AG10803 (cell line): ENCODE measurements at regions not wholly inside any gene's neighbourhood (a gene's known extent, or its start where the extent isn't known, plus 50 kb on each side); places are given as distances from the start of the nearest gene placed in this dataset.

Source experiments
- DNase-seq: peaks from one replicate; pipeline ENCODE4 v3.0.0; 2010; ENCODE audit warnings: low read depth
- H3K4me3 ChIP-seq: 2 replicates; pipeline ENCODE4 v1.5.1; 2011; ENCODE audit warnings: mild to moderate bottlenecking, low read length, control low read depth
- CTCF ChIP-seq: conservative IDR thresholded peaks from 2 replicates; pipeline ENCODE4 v1.5.1; 2011; ENCODE audit warnings: mild to moderate bottlenecking, low read length, control low read depth, inconsistent platforms

DNA sequence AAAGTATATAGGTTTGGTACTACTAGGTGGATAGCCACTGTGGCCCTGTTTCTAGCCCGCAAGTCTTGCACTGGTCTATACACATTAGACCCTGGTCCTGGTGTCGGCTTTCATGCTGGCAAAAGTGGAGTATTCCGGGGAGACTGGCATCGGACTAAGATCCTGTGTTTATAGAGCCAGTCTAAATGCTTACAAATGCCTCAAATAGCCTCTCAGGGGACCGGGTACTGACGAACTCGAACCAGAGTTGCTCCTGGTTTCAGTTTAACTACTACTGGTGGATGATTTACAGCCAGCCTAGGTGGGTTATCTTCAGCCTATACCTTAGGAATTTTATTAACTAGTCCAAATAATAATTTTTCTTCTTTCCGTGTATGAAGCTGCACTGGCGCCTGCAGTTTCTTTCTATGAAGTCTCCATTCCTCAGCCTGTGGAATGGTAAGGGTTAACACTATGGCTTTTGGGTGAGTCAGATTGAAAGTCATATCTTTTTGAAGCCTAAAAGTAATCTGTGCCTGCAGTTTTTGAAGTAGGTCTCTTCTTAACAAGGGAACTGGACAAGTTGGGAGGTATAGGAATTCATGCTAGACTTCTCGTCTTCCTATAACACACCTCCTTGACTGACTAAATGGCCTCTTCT, 51.3 kb downstream of the OR10H4 start:
- no peak overlapping the region for H3K4me3 ChIP-seq
- DNase-seq = no peak
- no peak for TF ChIP-seq CTCF

DNA sequence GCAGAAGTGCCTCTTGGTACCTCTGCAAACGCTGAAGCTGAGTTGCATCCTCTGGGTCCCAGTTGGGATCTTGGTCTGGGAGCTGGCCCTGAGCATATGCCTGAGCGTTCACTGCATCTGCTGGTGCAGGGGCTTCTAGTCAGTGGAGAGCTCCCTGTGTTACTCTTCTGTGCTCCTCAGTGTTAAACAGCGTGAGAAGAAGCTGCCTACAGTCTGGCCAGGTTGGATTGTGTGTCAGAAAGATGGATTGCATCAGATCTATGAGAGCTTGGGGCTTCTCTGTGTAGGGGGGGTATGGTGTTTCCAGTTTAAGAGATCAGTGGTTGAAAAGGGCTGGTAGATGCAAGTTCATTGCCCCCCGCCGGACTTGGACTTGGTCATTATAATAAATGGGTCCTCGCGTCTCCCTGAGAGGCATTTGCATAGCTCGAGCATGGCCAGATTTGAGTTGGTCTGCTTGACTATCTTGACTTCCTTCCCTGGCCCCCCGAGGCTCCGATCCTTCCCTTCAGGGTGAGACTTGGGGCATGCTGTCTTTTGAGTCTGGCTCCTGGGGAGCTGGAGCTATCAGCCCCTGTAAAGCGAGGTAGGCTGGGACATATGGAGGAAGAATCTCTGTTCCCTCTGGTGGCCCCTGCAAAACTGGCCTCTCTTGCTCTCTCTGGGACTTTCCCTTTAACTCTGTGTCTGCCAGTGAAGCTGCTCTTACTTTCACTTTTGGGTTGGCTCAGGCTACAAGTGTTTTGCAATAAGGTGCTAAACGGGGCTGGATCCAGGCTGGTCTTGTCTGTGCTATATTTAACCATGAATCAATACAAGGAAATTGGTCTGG, 52.9 kb downstream of the OR10H4 start:
- peak overlapping the region; percentile 59 for H3K4me3 ChIP-seq
- DNase-seq = peak; percentile 77
- no peak for TF ChIP-seq CTCF

DNA sequence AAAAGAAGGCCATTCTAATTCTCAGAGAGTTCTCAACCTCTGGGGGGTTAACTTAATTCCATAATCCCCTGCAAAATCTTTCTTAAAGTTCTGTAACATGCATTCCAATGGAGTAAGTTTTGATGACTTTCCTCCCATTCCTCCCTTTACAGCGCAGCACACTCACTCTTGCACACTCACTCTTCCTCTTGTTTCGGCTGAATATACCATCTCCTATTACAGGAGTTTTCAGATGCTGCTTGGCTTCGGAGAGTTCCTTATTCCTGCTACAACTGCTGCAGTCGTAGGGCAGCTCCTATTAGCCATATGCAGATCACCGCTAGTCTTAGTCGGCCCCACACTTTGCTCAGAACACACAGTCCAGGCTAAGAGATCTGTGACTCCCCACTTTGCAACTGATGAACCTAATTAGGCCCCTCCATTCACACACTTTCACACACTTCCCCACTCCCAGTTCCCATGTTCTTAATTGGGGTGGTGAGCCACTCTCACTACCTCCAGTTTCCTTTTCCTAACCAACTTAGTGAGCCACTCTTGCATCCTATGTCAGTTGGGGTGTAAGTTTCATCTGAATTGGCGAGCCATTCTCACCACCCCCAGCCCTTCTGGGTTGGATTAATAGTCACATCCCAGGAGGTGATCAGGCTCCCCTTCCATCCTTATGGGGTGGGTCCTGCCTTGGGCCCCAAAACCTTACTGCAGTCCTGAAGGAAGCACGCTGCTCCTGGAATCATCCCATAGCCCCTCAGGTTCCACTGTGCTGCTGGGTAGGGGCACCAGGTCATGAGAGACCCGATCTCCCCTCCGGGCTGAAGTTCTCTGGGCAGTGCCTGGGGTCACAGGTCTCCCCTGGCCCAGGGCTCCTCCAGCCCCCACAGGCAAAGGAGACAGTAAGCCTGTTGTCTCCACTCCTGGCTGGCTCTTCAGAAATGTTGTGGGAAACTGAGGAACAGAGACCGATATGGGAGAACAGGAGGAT, 53.9 kb downstream of the OR10H4 start:
- TF ChIP-seq CTCF = no peak
- DNase-seq = peak; percentile 15
- peak overlapping the region; percentile 59 for H3K4me3 ChIP-seq

- no peak overlapping the region for H3K4me3 ChIP-seq
- no peak for DNase-seq
These were observed 54.6 kb downstream of the OR10H4 start for GRCh38 chr19:16003391-16003790.

DNA sequence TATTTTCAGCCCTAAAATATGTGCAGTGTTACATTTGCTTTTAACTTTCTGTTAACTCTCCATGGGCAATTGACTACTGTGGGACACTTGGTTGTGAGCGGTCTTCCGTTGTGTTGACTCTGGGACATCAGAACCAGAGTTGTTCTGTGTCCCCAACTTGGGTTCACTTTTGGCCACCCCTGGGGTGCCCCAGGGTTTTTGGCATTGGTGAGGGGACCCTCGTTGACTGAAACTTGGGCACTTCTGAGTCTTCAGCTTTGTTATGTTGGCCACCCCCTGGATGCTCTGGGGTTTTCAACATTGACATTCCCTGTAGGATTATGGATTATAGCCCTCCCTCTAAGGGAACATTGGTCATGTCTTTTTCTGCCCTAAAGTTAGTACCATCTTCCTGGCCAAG, 57.1 kb downstream of the OR10H4 start:
- no peak overlapping the region for H3K4me3 ChIP-seq
- no peak for DNase-seq
- TF ChIP-seq CTCF = no peak

More at GRCh38 chr19:16003391-16003790, 54.6 kb downstream of the OR10H4 start:
- TF ChIP-seq CTCF = no peak

- H3K4me3 ChIP-seq = no peak overlapping the region
- TF ChIP-seq CTCF = no peak
- DNase-seq = no peak
These were observed 63.7 kb upstream of the TPM4 start for GRCh38 chr19:16012552-16012951.
